Ascending aorta (tissue), 2 donors: ENCODE measurements at regions not wholly inside any gene's neighbourhood (a gene's known extent, or its start where the extent isn't known, plus 50 kb on each side); places are given as distances from the start of the nearest gene placed in this dataset.
"Not testable (repeated sequence)": the region's sequence is repeated elsewhere in the genome, so short reads cannot be mapped to it uniquely, and the experiment has no call there.

Experiments
- DNase-seq, 2 donors: peaks; one replicate each; pipeline ENCODE4 v3.0.0-alpha.2; 2019; ENCODE audit warnings: low spot score in 2 of 2
- H3K27ac ChIP-seq, 2 donors: fragments of 200-600 bp; sonication (generic); one replicate each; pipeline ENCODE4 v1.5.1; 2016 to 2017; ENCODE audit warnings: mild to moderate bottlenecking in 1 of 2
- H3K27me3 ChIP-seq: fragments of 200-600 bp; sonication (generic); one replicate; pipeline ENCODE4 v1.5.1; 2017
- H3K36me3 ChIP-seq, 2 donors: fragments of 200-600 bp; sonication (generic); one replicate each; pipeline ENCODE4 v1.5.1; 2016
- H3K4me1 ChIP-seq, 2 donors: fragments of 200-600 bp; sonication (generic); one replicate each; pipeline ENCODE4 v1.5.1; 2016 to 2017; ENCODE audit warnings: mild to moderate bottlenecking in 1 of 2
- H3K4me3 ChIP-seq, 2 donors: fragments of 200-600 bp; sonication (generic); one replicate each; pipeline ENCODE4 v1.5.1; 2016 to 2017; ENCODE audit warnings: mild to moderate bottlenecking in 1 of 2
- H3K9me3 ChIP-seq, 2 donors: fragments of 200-600 bp; sonication (generic); one replicate each; pipeline ENCODE4 v1.5.1; 2016
- intact Hi-C: fragments of 100-400 bp; cut with DNase I; formaldehyde crosslinking; loops from one replicate; pipeline ENCODE4 v1.15.1; 2023
- TF ChIP-seq, protein P1 (sequence below), 3 experiments: fragments of 200-600 bp in 2 of 3; fragments of 450-650 bp in 1 of 3; sonication (generic) in 2 of 3; IDR thresholded peaks; one replicate each; pipeline ENCODE4 v1.5.1; 2016 to 2019; ENCODE audit warnings: antibody characterized with exemption in 3 of 3, mild to moderate bottlenecking in 1 of 3, moderate library complexity in 1 of 3

DNA sequence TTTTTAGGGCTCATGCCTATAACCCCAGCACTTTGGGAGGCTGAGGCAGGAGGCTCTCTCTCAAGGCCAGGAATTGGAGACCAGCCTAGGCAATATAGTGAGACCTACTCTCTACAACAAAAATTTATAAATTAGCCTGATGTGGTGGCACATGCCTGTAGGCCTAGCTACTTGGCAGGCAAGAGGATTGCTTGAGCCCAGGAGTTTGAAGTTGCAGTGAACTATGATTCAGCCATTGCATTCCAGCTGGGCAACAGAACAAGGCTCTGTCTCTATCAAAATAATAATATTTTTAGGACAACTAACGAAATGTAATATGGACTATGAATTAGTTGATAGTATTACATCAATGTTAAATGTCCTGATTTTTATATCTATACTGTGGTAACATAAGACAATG lies 68.8 kb upstream of the ARID1A start:
- Histone ChIP-seq H3K4me1 (no peaks in the 10 kb centered on the region), H3K4me3 (no peak overlapping the region), H3K27me3 (no peaks in the 10 kb centered on the region), H3K27ac (peak overlapping the region; percentile 69 to 74), H3K9me3 (no peaks in the 10 kb centered on the region), H3K36me3 (no peaks in the 10 kb centered on the region)
- intact Hi-C loops, result no loop called here
- TF ChIP-seq, protein P1, sequence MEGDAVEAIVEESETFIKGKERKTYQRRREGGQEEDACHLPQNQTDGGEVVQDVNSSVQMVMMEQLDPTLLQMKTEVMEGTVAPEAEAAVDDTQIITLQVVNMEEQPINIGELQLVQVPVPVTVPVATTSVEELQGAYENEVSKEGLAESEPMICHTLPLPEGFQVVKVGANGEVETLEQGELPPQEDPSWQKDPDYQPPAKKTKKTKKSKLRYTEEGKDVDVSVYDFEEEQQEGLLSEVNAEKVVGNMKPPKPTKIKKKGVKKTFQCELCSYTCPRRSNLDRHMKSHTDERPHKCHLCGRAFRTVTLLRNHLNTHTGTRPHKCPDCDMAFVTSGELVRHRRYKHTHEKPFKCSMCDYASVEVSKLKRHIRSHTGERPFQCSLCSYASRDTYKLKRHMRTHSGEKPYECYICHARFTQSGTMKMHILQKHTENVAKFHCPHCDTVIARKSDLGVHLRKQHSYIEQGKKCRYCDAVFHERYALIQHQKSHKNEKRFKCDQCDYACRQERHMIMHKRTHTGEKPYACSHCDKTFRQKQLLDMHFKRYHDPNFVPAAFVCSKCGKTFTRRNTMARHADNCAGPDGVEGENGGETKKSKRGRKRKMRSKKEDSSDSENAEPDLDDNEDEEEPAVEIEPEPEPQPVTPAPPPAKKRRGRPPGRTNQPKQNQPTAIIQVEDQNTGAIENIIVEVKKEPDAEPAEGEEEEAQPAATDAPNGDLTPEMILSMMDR (IDR thresholded peaks at IDR 0.05), result no peak
- DNase-seq, result peak in 1 of 2 donors; percentile 79

DNA sequence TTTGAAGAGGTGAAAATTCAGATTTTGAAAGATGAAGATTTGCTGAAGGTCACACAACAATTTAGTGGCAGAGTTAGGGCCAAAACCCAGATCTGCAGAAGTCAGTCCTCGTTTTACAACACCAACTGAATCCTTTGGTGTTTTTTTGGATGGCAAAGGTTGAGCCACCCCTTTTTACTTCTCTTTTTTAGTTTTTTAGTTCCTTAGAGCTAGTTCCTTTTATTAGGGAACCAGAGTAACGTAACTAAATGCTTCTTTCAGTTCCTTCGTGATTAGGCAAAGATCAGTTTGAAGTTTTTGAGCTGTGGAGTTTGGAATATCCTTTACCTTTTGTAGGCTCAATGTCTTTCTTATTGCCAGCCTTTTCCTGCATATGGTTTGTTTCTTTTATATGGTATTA lies 67.9 kb upstream of the ARID1A start:
- Histone ChIP-seq H3K4me1 (no peaks in the 10 kb centered on the region), H3K4me3 (no peak overlapping the region), H3K9me3 (no peaks in the 10 kb centered on the region), H3K27me3 (no peaks in the 10 kb centered on the region), H3K27ac (peak overlapping the region in 1 of 2 donors; percentile 13), H3K36me3 (no peaks in the 10 kb centered on the region)
- intact Hi-C loops, result no loop called here
- TF ChIP-seq, protein P1 (IDR thresholded peaks at IDR 0.05), result no peak
- DNase-seq, result peak in 1 of 2 donors; percentile 2

DNA sequence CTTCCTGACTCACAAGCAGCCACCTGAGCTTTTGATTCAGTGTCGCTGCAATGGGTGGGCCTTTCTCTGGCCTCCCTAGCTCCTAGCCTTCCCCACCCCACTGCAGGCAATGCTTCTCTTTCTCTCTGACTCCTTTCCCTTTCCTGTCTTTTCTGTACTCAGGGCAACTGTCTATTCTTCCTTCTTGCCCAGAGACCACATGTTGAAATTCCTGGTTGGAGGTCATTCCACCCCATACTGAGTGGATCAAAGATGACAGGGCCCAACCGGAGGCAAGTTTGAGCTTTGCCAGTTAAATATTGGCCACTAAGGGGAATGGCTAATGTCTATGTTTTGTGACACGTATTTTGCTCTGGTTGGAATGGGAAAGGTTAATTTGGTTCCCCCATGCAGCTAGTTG lies 65.2 kb upstream of the ARID1A start:
- Histone ChIP-seq H3K27ac (no peak overlapping the region), H3K4me3 (no peak overlapping the region), H3K27me3 (no peaks in the 10 kb centered on the region), H3K4me1 (no peaks in the 10 kb centered on the region), H3K36me3 (no peaks in the 10 kb centered on the region), H3K9me3 (no peaks in the 10 kb centered on the region)
- DNase-seq, result no peak
- intact Hi-C loops, result no loop called here
- TF ChIP-seq, protein P1 (IDR thresholded peaks at IDR 0.05), result no peak

DNA sequence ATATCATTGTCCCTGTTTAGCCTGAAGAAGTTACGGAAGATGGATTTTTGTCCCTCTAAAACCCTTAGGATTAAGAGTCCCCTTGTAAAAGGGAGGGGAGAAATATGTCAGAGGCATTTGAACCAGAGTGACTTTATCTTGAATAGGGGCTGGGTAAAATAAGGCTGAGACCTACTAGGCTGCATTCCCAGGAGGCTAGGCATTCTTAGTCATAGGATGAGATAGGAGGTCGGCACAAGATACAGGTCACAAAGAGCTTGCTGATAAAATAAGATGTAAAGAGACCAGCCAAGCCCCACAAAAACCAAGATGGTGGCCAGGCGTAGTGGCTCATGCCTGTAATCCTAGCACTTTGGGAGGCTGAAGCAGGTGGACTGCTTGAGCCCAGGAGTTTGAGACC lies 60.0 kb upstream of the ARID1A start:
- H3K4me3 ChIP-seq, intact Hi-C loops, H3K4me1 ChIP-seq: not testable (repeated sequence)

DNA sequence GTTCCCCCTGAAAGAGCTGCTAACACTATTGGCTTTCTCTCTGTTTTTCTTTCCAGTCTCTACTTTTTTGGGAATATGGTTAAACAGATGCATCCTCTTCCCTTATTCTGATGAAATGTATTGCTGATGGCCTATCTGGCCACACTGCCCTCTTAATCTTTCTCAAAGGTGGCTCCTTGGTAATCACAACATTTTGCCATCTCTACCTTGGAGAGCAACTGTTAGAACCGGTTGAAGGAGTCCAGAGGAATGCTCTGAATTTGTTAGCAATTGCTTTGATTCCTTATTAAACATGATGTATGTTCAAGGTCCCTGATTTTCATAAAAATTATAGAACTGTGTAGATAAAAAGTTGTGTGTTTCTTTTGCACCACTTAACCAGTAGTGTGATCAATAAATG lies 50.1 kb upstream of the ARID1A start:
- intact Hi-C loops, result no loop called here
- no peak overlapping the region for H3K27ac ChIP-seq
- H3K4me3 ChIP-seq, result no peak overlapping the region
- H3K9me3 ChIP-seq, result no peaks in the 10 kb centered on the region
- no peaks in the 10 kb centered on the region for H3K36me3 ChIP-seq
- H3K4me1 ChIP-seq, result no peaks in the 10 kb centered on the region
- no peaks in the 10 kb centered on the region for H3K27me3 ChIP-seq
- DNase-seq, result no peak
- TF ChIP-seq, protein P1 (IDR thresholded peaks at IDR 0.05), result no peak

More for the DNA sequence above, 60.0 kb upstream of the ARID1A start:
- DNase-seq, H3K36me3 ChIP-seq, H3K27ac ChIP-seq, H3K9me3 ChIP-seq, H3K27me3 ChIP-seq: not testable (repeated sequence)
